Left renal cortex interstitium (tissue), 4 donors: ENCODE measurements at regions not wholly inside any gene's neighbourhood (a gene's known extent, or its start where the extent isn't known, plus 50 kb on each side); places are given as distances from the start of the nearest gene placed in this dataset.

Experiments
- DNase-seq, 4 donors: peaks; one replicate each; pipeline ENCODE4 v3.0.0-alpha.2; 2013; ENCODE audit warnings: low read depth in 4 of 4, low spot score in 2 of 4, missing footprints in 1 of 4

- no peak for DNase-seq
Observed at GRCh38 chr5:110916381-110917049, 155.0 kb upstream of the TSLP start.

GRCh38 chr5:110917161-110917875 lies 154.2 kb upstream of the TSLP start:
- no peak for DNase-seq

GRCh38 chr5:110918683-110919082 lies 152.8 kb upstream of the TSLP start:
- DNase-seq = no peak

- no peak for DNase-seq
Observed at GRCh38 chr5:110923971-110924370, 147.5 kb upstream of the TSLP start.

GRCh38 chr5:110925398-110925797 lies 146.1 kb upstream of the TSLP start:
- DNase-seq = no peak

GRCh38 chr5:110925916-110926315 lies 145.6 kb upstream of the TSLP start:
- no peak for DNase-seq

- DNase-seq = no peak
Observed at GRCh38 chr5:110932755-110933488, 138.6 kb upstream of the TSLP start.

GRCh38 chr5:110940136-110940535 lies 131.4 kb upstream of the TSLP start:
- DNase-seq = no peak

- no peak for DNase-seq
Observed at GRCh38 chr5:110945874-110946436, 125.6 kb upstream of the TSLP start.

- DNase-seq = no peak
Observed at GRCh38 chr5:110951373-110951791, 120.1 kb upstream of the TSLP start.

- DNase-seq = no peak
Observed at GRCh38 chr5:110956280-110956912, 115.1 kb upstream of the TSLP start.

- no peak for DNase-seq
Observed at GRCh38 chr5:110956913-110957813, 114.3 kb upstream of the TSLP start.

- DNase-seq = no peak
Observed at GRCh38 chr5:110957934-110958333, 113.6 kb upstream of the TSLP start.

- DNase-seq = no peak
Observed at GRCh38 chr5:110963495-110963894, 108.0 kb upstream of the TSLP start.

GRCh38 chr5:110965773-110966581 lies 105.5 kb upstream of the TSLP start:
- DNase-seq = no peak

GRCh38 chr5:110968246-110969005 lies 103.1 kb upstream of the TSLP start:
- DNase-seq = no peak

- no peak for DNase-seq
Observed at GRCh38 chr5:110969502-110969901, 102.0 kb upstream of the TSLP start.

- DNase-seq = no peak
Observed at GRCh38 chr5:110973510-110973909, 98.0 kb upstream of the TSLP start.
